HCT116 (cell line): ENCODE measurements at regions not wholly inside any gene's neighbourhood (a gene's known extent, or its start where the extent isn't known, plus 50 kb on each side); places are given as distances from the start of the nearest gene placed in this dataset.

Experiments
- ATAC-seq: fragments of 200-7000 bp; cut with Tn5 transposase; 2 replicates; pipeline ENCODE4 v1.9.1; 2020; ENCODE audit warnings: mild to moderate bottlenecking, moderate library complexity
- BruUV-seq: library from RNA; stranded (reverse); fragments of 400-500 nt; replicated peaks from 2 replicates; lab custom pipeline; 2021; lab: Mats Ljungman, UMichigan
- CTCF ChIA-PET: fragments of 300-600 bp; sonication (Branson Sonifier 250); formaldehyde crosslinking; loops from one replicate; lab custom pipeline; 2021; ENCODE audit warnings: antibody characterized with exemption; lab: Charles Lee
- POLR2A ChIA-PET: fragments of 300-600, 350-600 bp; sonication (Branson Sonifier 250); formaldehyde crosslinking; loops from one replicate; lab custom pipeline; 2021; ENCODE audit warnings: antibody characterized with exemption; lab: Charles Lee
- RAD21 ChIA-PET, 2 experiments: fragments of 300-600 bp; sonication (Branson Sonifier 250); formaldehyde crosslinking; loops; one replicate each; lab custom pipeline; 2023; ENCODE audit warnings: low total read pairs in 2 of 2; ENCODE audit not compliant: uncharacterized antibody in 2 of 2, unreplicated experiment in 2 of 2, low non-redundant PET in 1 of 2; lab: Charles Lee
- DNase-seq: peaks from one replicate; pipeline ENCODE4 v3.0.0-alpha.2; 2010; ENCODE audit warnings: low read depth, low spot score
- H2AFZ ChIP-seq: fragments of 200-600 bp; shearing (Covaris generic), sonication (generic); 2 replicates; pipeline ENCODE4 v1.6.1; 2017; ENCODE audit warnings: low read depth, mixed run types, mixed read lengths, antibody characterized with exemption, low read length; ENCODE audit not compliant: poor library complexity, severe bottlenecking
- H3K27ac ChIP-seq: 2 replicates; pipeline ENCODE4 v1.5.1; 2012; ENCODE audit warnings: low read depth, low read length
- H3K27me3 ChIP-seq: fragments of 200-600 bp; sonication (generic); 2 replicates; pipeline ENCODE4 v1.6.1; 2016; ENCODE audit warnings: mixed run types, low read length, mixed read lengths; ENCODE audit not compliant: insufficient read depth
- H3K36me3 ChIP-seq, 2 experiments: fragments of 200-500 bp in 1 of 2; fragments of 200-600 bp in 1 of 2; sonication (Bioruptor generic) in 1 of 2; sonication (generic) in 1 of 2; 2 replicates each; pipeline versions ENCODE4 v1.5.1 to v1.6.1; 2014 to 2016; ENCODE audit warnings: low read length in 2 of 2, inconsistent platforms in 1 of 2, mixed read lengths in 1 of 2, mixed run types in 1 of 2; ENCODE audit not compliant: insufficient read depth in 2 of 2, control insufficient read depth in 1 of 2
- H3K4me1 ChIP-seq, 2 experiments: fragments of 200-600 bp in 1 of 2; sonication (generic) in 1 of 2; 2 replicates each; pipeline versions ENCODE4 v1.5.1 to v1.6.1; 2012 to 2017; ENCODE audit warnings: low read length in 2 of 2, inconsistent platforms in 1 of 2, mild to moderate bottlenecking in 1 of 2, mixed read lengths in 1 of 2, mixed run types in 1 of 2, moderate library complexity in 1 of 2; ENCODE audit not compliant: insufficient read depth in 2 of 2, control insufficient read depth in 1 of 2
- H3K4me2 ChIP-seq: fragments of 200-600 bp; sonication (generic); 2 replicates; pipeline ENCODE4 v1.6.1; 2017; ENCODE audit warnings: mixed run types, low read length, mixed read lengths
- H3K4me3 ChIP-seq, 2 experiments: fragments of 200-600 bp in 1 of 2; sonication (generic) in 1 of 2; replicated peaks in 1 of 2; 2 replicates each; pipeline ENCODE4 v1.5.1; 2011 to 2016; ENCODE audit warnings: low read length in 2 of 2, control low read depth in 1 of 2, low read depth in 1 of 2, mild to moderate bottlenecking in 1 of 2, mixed read lengths in 1 of 2, mixed run types in 1 of 2
- H3K79me2 ChIP-seq: fragments of 200-600 bp; sonication (generic); 2 replicates; pipeline ENCODE4 v1.6.1; 2017; ENCODE audit warnings: mild to moderate bottlenecking, mixed run types, low read length, moderate library complexity, mixed read lengths; ENCODE audit not compliant: insufficient read depth
- H3K9ac ChIP-seq: fragments of 200-600 bp; sonication (generic); 2 replicates; pipeline ENCODE4 v1.6.1; 2016; ENCODE audit warnings: low read length, mixed read lengths
- H3K9me2 ChIP-seq: fragments of 200-600 bp; sonication (generic), shearing (Covaris generic); 2 replicates; pipeline ENCODE4 v1.6.1; 2017; ENCODE audit warnings: mixed run types, mild to moderate bottlenecking, moderate library complexity; ENCODE audit not compliant: insufficient read depth
- H3K9me3 ChIP-seq, 2 experiments: fragments of 200-500 bp in 1 of 2; fragments of 200-600 bp in 1 of 2; sonication (Bioruptor generic) in 1 of 2; sonication (generic) in 1 of 2; 2 replicates each; pipeline ENCODE4 v1.6.1; 2014 to 2017; ENCODE audit warnings: low read length in 2 of 2, mixed read lengths in 2 of 2, inconsistent platforms in 1 of 2, low read depth in 1 of 2, mild to moderate bottlenecking in 1 of 2, mixed run types in 1 of 2, moderate library complexity in 1 of 2; ENCODE audit not compliant: control insufficient read depth in 1 of 2, insufficient read depth in 1 of 2
- H4K20me1 ChIP-seq: fragments of 200-600 bp; sonication (generic), shearing (Covaris generic); 2 replicates; pipeline ENCODE4 v1.6.1; 2017; ENCODE audit warnings: mixed run types, mild to moderate bottlenecking, moderate library complexity; ENCODE audit not compliant: insufficient read depth
- CEBPB ChIP-seq: IDR thresholded peaks from 2 replicates; pipeline ENCODE4 v1.6.1; 2012; ENCODE audit warnings: low read depth
- EGR1 ChIP-seq: IDR thresholded peaks from 2 replicates; pipeline ENCODE4 v1.6.1; 2012; ENCODE audit warnings: low read depth
- EZH2 ChIP-seq: fragments of 200-600 bp; sonication (generic); IDR thresholded peaks from 2 replicates; pipeline ENCODE4 v1.6.1; 2017; ENCODE audit warnings: antibody characterized with exemption, mixed run types
- FOSL1 ChIP-seq: IDR thresholded peaks from 2 replicates; pipeline ENCODE4 v1.6.1; 2012; ENCODE audit warnings: low read depth
- POLR2A ChIP-seq: IDR thresholded peaks from 2 replicates; pipeline ENCODE4 v1.7.0; 2011; ENCODE audit warnings: borderline replicate concordance; ENCODE audit not compliant: insufficient read depth, insufficient read length; ENCODE audit errors: extremely low read depth
- POLR2AphosphoS5 ChIP-seq: IDR thresholded peaks from 2 replicates; pipeline ENCODE4 v1.6.1; 2011; ENCODE audit warnings: mild to moderate bottlenecking, low read depth, low read length, moderate library complexity
- SP1 ChIP-seq: IDR thresholded peaks from 2 replicates; pipeline ENCODE4 v1.6.1; 2012; ENCODE audit warnings: low read depth
- SRF ChIP-seq: IDR thresholded peaks from 2 replicates; pipeline ENCODE4 v1.6.1; 2012; ENCODE audit warnings: low read depth
- TCF7L2 ChIP-seq: IDR thresholded peaks from 2 replicates; pipeline ENCODE4 v1.7.0; 2011; ENCODE audit warnings: borderline replicate concordance, inconsistent platforms; ENCODE audit not compliant: insufficient read depth, insufficient read length; ENCODE audit errors: extremely low read depth
- ZFX ChIP-seq: fragments of 450-650 bp; IDR thresholded peaks from 2 replicates; pipeline ENCODE4 v1.6.1; 2017
- ZNF274 ChIP-seq: fragments of 200-500 bp; sonication (Bioruptor generic); IDR thresholded peaks from 2 replicates; pipeline ENCODE4 v1.6.1; 2014; ENCODE audit warnings: mild to moderate bottlenecking, low read depth, low read length, inconsistent platforms
- intact Hi-C: fragments of 100-400 bp; cut with micrococcal nuclease; formaldehyde crosslinking; loops from 2 replicates; pipeline ENCODE4 v1.10.0; 2022
- TF ChIP-seq, protein P1 (sequence below), 3 experiments: fragments of 200-600 bp in 1 of 3; sonication (generic) in 1 of 3; IDR thresholded peaks in 2 of 3; conservative IDR thresholded peaks in 1 of 3; 2 replicates each; pipeline ENCODE4 v1.5.1; 2012 to 2017; ENCODE audit warnings: low read depth in 2 of 3, low read length in 2 of 3, antibody characterized with exemption in 1 of 3, borderline replicate concordance in 1 of 3, control low read depth in 1 of 3, mild to moderate bottlenecking in 1 of 3, mixed read lengths in 1 of 3, mixed run types in 1 of 3, moderate library complexity in 1 of 3; ENCODE audit not compliant: insufficient read depth in 1 of 3
- TF ChIP-seq, protein P2 (sequence below): IDR thresholded peaks from 2 replicates; pipeline ENCODE4 v1.6.1; 2012
- TF ChIP-seq, protein P3 (sequence below): IDR thresholded peaks from 2 replicates; pipeline ENCODE4 v1.6.1; 2012

DNA sequence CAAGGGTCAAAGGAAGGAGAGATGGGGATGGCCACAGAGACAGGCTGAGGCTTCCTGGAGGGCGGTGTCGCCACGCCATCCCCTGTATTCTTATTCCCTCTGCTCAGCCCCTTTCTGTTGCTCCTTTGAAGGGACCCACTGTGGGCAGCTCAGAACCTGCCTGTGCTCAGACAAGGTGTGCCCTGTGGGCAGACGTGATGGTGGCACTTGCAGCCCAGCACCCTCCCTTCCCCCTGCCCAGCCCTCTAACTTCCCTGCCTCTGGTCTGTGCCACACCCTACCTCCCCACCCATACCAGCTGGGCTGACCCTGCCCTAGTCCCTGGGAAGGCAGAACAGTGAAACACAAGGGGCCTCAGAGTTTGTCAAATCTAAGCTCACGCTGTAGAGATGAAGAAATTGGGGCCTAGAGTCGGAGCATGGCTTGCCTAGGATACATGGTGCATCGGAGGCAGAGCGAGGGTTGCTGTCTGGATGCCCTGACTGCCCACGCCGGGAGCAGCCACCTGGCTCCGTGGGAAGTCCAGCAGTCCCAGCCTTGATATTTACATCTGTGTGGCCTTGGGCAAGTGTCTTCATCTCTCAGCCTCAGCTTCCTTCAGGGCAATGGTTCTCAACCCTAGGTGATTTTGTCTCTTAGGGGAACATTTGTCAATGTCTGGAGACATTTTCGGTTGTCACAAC is 68.6 kb upstream of the RUNX3 start (continued):
- no peak for TF ChIP-seq EZH2
- TF ChIP-seq EGR1 = no peak
- TF ChIP-seq, protein P1, sequence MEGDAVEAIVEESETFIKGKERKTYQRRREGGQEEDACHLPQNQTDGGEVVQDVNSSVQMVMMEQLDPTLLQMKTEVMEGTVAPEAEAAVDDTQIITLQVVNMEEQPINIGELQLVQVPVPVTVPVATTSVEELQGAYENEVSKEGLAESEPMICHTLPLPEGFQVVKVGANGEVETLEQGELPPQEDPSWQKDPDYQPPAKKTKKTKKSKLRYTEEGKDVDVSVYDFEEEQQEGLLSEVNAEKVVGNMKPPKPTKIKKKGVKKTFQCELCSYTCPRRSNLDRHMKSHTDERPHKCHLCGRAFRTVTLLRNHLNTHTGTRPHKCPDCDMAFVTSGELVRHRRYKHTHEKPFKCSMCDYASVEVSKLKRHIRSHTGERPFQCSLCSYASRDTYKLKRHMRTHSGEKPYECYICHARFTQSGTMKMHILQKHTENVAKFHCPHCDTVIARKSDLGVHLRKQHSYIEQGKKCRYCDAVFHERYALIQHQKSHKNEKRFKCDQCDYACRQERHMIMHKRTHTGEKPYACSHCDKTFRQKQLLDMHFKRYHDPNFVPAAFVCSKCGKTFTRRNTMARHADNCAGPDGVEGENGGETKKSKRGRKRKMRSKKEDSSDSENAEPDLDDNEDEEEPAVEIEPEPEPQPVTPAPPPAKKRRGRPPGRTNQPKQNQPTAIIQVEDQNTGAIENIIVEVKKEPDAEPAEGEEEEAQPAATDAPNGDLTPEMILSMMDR (IDR thresholded peaks at IDR 0.05 in 2 of 3, conservative IDR thresholded peaks at IDR 0.05 in 1 of 3; ENCODE audit: borderline replicate concordance in 1 of 3, insufficient read depth in 1 of 3, low read depth in 2 of 3, low read length in 2 of 3) = no peak
- TF ChIP-seq POLR2AphosphoS5 = no peak
- TF ChIP-seq POLR2A = no peak
- TF ChIP-seq, protein P2, sequence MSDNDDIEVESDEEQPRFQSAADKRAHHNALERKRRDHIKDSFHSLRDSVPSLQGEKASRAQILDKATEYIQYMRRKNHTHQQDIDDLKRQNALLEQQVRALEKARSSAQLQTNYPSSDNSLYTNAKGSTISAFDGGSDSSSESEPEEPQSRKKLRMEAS = no peak
- TF ChIP-seq SP1 = no peak
- no peak for TF ChIP-seq FOSL1
- no peak for TF ChIP-seq CEBPB
- no peak for TF ChIP-seq SRF

DNA sequence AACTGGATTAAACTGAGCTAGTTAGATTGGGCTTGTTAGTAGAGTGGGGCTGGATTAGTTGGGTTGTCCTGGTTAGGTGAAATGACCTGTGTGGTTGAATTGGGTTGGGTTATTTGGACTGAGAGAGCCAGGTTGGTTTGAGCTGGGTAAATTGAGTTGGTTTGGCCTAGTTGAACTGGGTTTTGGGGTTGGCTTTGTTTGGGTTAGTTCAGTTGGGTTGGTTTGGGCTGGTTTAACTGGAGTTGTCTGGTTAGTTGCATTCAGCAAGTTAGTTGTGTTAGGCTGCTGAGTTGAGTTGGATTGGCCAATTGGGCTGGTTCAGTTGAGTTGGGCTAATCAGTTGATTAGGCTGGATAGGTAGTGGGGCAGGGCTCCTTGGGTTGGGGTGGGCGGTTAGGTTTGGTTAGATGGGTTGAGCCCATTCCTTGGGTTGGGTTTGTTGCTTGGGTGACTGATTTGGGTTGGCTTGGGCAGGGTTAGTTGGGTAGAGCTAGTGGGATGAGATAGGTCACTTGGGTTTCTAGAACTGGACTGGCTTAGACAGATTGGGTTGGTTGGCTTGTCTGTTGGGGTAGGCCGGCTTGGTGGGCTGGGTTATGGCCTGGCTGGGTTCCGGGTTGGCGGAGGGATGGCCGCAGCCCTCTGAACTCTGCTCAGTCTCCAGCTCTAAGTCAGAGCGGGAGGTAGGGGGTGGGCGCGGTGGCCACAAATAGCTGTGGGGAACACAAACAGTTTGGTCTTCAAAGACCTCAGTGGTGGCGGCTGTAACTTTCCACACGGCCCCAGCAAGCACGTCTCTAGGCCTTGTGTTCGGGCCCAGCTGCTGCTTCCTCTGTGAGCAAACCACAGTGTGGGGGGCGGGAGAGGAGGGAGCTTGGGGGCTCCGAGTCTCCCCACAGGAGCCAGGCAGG is 67.2 kb upstream of the RUNX3 start:
- no peaks in the 10 kb centered on the region for H3K9me3 ChIP-seq
- POLR2A ChIA-PET = no interaction called here
- H2AFZ ChIP-seq = no peak overlapping the region

More for the DNA sequence above, 67.2 kb upstream of the RUNX3 start:
- Histone ChIP-seq H3K4me1 (no peaks in the 10 kb centered on the region), H3K27ac (no peak overlapping the region), H3K9me2 (no peaks in the 10 kb centered on the region), H3K36me3 (no peaks in the 10 kb centered on the region), H3K79me2 (no peaks in the 10 kb centered on the region), H3K27me3 (no peaks in the 10 kb centered on the region), H3K4me2 (no peak overlapping the region), H3K4me3 (no peak overlapping the region), H3K9ac (no peak overlapping the region), H4K20me1 (no peaks in the 10 kb centered on the region)
- ChIA-PET RAD21 (no interaction called here), CTCF (no interaction called here)
- BruUV-seq = no TSS peak
- DNase-seq (no peak), ATAC-seq (no peak)
- intact Hi-C loops = no loop called here
- TF ChIP-seq EGR1 (no peak), POLR2A (no peak), ZNF274 (no peak), ZFX (no peak), TCF7L2 (no peak)
- TF ChIP-seq, protein P1 (IDR thresholded peaks at IDR 0.05 in 2 of 3, conservative IDR thresholded peaks at IDR 0.05 in 1 of 3; ENCODE audit: borderline replicate concordance in 1 of 3, insufficient read depth in 1 of 3, low read depth in 2 of 3, low read length in 2 of 3) = no peak
- TF ChIP-seq, protein P3, sequence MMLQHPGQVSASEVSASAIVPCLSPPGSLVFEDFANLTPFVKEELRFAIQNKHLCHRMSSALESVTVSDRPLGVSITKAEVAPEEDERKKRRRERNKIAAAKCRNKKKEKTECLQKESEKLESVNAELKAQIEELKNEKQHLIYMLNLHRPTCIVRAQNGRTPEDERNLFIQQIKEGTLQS = no peak
